HG03432 (cell line): ENCODE measurements at regions not wholly inside any gene's neighbourhood (a gene's known extent, or its start where the extent isn't known, plus 50 kb on each side); places are given as distances from the start of the nearest gene placed in this dataset.
"Not testable (repeated sequence)": the region's sequence is repeated elsewhere in the genome, so short reads cannot be mapped to it uniquely, and the experiment has no call there.

Experiments used
- ATAC-seq: cut with Tn5 transposase; IDR thresholded peaks from one replicate; pipeline ENCODE4 v1.9.1; 2021; ENCODE audit warnings: mild to moderate bottlenecking, moderate library complexity; ENCODE audit not compliant: unreplicated experiment

- ATAC-seq: no peak
Observed at GRCh38 chr10:2925631-2926030, 141.7 kb upstream of the PFKP start.

DNA sequence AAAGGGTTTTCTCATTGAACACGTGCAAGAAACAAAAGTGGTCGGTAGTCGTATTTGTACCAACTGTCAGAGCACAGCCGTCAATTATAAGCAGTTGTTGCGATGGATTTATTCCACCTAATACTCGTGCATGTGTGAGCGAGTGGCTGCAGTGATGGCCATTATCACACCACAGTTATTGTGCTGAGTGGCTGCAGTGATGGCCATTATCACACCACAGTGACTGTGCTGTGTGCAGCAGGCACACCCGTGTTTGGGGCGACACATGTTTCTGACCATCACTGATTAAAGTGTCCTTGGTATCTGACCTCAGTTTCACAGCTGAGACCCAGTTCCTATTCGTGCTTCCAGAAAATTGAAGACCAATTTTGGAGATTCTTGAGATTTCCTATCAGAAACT lies 142.9 kb upstream of the PFKP start:
- ATAC-seq: no peak

GRCh38 chr10:2921956-2922680 lies 145.2 kb upstream of the PFKP start:
- no peak for ATAC-seq

DNA sequence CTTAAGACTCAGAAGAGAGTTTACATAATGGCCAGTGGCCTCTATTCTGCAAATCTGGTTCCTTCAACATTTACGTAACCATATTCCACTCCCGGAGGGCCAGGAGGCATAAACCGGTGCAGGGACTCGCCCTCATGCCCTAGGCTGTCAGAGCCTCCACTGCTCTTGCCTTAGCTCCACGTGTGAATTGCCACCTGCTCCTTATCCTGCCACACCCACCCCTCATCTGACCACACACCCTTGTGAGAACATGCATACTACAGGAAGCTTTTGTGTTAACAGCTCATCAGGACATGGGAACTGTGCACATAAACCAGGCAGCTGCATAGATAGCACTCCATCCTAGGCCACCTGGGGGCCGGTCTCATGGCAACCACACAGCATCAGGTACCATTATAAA lies 146.7 kb upstream of the PFKP start:
- no peak for ATAC-seq

GRCh38 chr10:2920168-2920567 lies 147.2 kb upstream of the PFKP start:
- ATAC-seq: no peak

DNA sequence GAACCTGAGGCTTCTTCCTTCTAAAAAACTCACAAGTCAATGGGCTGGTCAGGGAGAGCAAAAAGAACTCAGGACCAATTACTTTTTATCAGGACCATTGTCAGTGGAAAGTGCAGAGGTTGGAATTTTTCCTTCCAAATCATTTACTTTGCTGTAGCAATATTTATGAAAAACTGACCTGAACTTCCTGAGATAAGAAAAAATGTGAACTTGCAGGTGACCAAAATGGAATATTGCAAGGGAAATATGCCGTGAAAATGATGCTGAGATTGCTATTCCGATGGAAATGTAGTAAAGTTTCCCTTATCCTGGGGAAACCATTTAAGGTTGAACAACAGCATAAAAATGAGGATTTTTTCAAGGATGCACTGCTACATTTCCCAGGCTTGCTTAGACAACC lies 148.3 kb upstream of the PFKP start:
- no peak for ATAC-seq

- ATAC-seq: no peak
Observed at GRCh38 chr10:2918489-2918888, 148.9 kb upstream of the PFKP start.

GRCh38 chr10:2917926-2918325 lies 149.4 kb upstream of the PFKP start:
- no peak for ATAC-seq

DNA sequence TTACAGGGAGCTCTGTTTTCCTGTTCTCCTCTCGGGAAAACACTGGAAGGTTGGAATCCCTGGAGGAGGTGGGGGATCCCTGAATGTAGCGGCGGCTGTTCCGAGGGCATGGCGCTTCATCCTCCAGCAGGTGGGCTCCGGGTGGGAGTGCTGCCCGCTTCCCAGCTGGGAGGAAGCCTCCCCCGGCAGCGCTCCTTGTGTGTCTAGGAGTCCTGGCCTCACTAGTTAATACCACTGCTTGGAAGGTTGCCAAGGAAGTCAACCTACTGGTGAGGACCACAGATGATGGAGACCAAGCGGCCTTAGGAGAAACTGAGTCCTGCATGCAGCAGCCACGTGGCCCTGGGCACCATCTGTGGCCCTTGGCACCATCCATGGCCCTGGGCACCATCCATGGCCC lies 151.9 kb upstream of the PFKP start:
- no peak for ATAC-seq

- no peak for ATAC-seq
Observed at GRCh38 chr10:2914741-2915140, 152.6 kb upstream of the PFKP start.

DNA sequence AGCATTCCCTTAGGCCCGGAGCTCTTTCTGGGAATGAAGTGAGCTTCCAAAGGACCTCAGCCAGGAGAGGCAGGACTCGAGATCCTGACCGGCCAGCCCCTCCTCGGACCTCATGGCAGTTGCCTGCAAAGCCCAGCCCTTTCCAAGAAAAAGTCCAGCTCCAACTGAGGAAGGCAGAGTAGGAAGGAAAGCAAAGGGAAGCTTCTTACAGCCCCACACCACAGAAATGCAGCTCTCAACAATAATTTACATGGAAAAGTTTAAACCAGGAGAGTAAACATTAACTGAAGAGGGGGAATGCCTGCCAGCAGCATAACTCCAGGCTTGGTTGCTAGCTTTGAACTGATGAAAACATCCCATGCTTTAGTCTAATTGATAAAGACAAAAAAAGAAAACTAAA lies 153.9 kb upstream of the PFKP start:
- no peak for ATAC-seq

DNA sequence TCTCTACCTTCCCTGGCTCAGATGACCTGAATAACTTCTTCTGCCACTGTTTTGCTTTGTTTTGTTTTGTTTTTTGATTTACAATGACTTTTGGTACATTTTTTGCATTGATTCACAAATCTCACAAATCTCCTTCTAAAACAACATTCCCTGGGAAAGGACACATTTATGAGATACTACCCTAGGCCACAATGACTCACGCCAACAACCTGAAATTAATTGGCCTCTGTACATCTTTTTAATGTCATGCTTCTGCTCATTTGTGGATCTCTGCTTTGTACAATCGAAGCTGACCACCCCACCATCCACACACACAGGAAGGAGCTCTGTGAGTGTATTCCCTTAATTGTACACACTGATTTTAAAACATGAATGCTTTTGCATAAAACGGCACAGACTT lies 156.7 kb upstream of the PFKP start:
- no peak for ATAC-seq

DNA sequence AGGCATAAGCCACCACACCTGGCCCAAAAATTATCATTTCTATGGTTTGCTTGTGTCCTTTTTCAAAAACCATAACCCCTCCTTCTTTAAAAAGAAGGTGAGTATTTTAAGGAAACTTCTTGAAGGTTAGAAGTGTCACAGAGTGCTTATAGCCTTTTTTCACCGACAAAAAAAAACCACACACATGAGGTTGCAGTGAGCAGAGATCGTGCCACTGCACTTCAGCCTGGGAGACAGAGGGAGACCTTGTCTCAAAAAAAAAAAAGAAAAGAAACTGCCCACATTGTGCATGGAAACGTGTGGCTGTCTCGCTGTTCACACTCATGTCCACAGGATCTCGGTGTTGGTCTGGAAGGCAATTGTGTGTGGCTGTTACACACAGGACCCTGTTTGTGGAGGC lies 157.4 kb upstream of the PFKP start:
- ATAC-seq: no peak

GRCh38 chr10:2908851-2909630 lies 158.3 kb upstream of the PFKP start:
- ATAC-seq: no peak

DNA sequence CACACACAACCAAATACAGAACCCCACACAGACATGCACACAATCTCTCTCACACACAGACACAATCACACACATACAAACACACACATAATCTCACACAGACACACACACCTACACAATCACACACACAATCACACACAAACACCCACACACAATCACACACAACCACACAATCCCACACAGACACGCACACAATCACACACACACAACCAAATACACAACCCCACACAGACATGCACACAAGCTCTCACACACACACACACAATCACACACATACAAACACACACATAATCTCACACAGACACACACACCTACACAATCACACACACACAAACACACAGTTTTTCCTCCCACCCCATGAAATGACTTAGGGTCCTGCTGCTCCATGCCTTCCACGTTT lies 160.4 kb upstream of the PFKP start:
- no peak for ATAC-seq

GRCh38 chr10:2905851-2906250 lies 161.5 kb upstream of the PFKP start:
- ATAC-seq: no peak

DNA sequence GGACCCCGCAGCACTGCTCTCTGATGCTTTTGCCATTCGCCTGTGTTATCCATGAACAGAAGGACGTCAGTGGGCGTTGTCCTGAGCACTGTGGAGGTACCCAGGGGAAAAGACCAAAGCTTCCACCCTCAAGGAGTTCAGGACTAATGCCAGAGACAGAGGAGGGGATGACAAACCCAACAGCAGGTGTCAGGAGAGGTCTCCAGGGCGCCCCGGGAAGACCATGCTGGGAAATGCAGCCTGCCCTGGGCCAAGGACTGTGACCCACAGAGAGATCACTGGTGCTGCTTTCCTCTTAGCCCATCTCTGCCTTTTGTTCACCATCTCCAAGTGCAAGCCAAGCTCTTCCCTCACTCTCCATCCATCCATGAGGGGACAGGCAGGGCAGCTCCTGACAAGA lies 166.8 kb upstream of the PFKP start:
- ATAC-seq: no peak

DNA sequence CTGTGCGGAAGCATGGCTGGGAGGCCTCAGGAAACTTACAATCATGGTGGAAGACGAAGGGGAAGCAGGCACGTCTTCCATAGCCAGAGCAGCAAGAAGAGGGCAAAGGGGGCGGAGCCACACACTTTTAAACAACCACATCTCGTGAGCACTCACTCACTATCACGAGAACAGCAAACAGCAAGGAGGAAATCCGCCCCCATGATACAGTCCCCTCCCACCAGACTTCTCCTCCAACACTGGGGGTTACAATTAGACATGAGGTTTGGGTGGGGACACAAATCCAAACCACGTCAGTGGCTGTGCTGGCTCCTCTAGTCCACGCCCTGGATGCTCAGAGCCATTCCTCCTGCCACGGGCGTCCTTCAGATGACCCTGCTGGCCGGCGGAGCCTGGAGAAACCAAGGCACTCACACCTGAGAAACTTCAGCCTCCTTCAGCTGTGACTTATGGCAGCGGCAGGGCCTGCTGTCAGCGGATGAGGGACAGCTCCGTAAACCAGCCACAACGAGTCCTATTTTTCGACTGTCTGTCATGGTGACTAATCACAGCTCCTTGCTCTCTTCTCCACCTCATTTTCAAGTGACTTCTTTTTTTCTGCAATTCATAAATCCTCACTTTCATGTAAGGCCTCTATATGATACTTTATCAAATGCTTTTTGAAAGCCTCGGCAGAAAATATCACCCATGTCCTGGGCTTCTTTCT lies 167.9 kb upstream of the PFKP start:
- no peak for ATAC-seq

DNA sequence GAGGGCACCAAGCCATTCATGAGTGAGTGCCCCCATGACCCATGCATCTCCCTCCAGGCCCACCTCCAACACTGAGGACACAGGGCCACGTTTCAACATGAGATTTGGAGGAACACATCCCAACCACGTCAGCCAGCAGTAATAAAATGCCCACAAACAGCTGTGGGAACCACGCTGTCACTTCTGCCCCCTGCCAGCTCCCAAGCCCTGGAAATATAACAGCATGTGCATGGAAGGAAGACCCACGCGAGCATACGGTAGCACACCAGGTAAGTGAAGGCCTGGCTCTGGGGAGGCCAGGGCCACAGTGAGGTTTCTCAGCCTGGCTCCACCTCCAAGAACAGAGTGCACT lies 168.9 kb upstream of the PFKP start:
- ATAC-seq: no peak

- no peak for ATAC-seq
Observed at GRCh38 chr10:2897619-2898508, 169.5 kb upstream of the PFKP start.

GRCh38 chr10:2896334-2896733 lies 171.0 kb upstream of the PFKP start:
- not testable (repeated sequence) for ATAC-seq
